ENCODE measurements at regions not wholly inside any gene's neighbourhood (a gene's known extent, or its start where the extent isn't known, plus 50 kb on each side); places are given as distances from the start of the nearest gene placed in this dataset.

- TF ChIP-seq PBX2 (CRISPR knock-in tag; IDR thresholded peaks at IDR 0.05; ENCODE audit: low read depth) (no peak), PBX2 (tag; conservative IDR thresholded peaks at IDR 0.05; ENCODE audit: low read depth) (peak; percentile 77), MGA (IDR thresholded peaks at IDR 0.05) (peak; percentile 18; the same call in 1 of the 2 replicates), TRIM24 (IDR thresholded peaks at IDR 0.05) (peak in 1 of 2 experiments; percentile 21; a peak in 1 of 4 replicates), CBFA2T3 (IDR thresholded peaks at IDR 0.05) (peak; percentile 47; the same call in 1 of the 2 replicates), NFRKB (IDR thresholded peaks at IDR 0.05; ENCODE audit: low read depth) (0 out of 2 replicates have a peak, but pooled peaks have one; percentile 4), SRSF3 (IDR thresholded peaks at IDR 0.05; ENCODE audit: insufficient read depth, low read length) (no peak), ZBTB26 (CRISPR knock-in tag; IDR thresholded peaks at IDR 0.05) (no peak), MLLT1 (IDR thresholded peaks at IDR 0.05) (peak in 1 of 2 experiments; percentile 98; a peak in 2 of 4 replicates)
These were observed 50.5 kb upstream of the STARD3NL start (continued) for GRCh38 chr7:38127216-38128207.
